ENCODE measurements at regions not wholly inside any gene's neighbourhood (a gene's known extent, or its start where the extent isn't known, plus 50 kb on each side); places are given as distances from the start of the nearest gene placed in this dataset.

- DNase-seq (ENCODE audit: low read depth in 3 of 3, low spot score in 1 of 3) = no peak
Measured at GRCh38 chr2:128447538-128447995, 128.9 kb upstream of the HS6ST1 start.

DNA sequence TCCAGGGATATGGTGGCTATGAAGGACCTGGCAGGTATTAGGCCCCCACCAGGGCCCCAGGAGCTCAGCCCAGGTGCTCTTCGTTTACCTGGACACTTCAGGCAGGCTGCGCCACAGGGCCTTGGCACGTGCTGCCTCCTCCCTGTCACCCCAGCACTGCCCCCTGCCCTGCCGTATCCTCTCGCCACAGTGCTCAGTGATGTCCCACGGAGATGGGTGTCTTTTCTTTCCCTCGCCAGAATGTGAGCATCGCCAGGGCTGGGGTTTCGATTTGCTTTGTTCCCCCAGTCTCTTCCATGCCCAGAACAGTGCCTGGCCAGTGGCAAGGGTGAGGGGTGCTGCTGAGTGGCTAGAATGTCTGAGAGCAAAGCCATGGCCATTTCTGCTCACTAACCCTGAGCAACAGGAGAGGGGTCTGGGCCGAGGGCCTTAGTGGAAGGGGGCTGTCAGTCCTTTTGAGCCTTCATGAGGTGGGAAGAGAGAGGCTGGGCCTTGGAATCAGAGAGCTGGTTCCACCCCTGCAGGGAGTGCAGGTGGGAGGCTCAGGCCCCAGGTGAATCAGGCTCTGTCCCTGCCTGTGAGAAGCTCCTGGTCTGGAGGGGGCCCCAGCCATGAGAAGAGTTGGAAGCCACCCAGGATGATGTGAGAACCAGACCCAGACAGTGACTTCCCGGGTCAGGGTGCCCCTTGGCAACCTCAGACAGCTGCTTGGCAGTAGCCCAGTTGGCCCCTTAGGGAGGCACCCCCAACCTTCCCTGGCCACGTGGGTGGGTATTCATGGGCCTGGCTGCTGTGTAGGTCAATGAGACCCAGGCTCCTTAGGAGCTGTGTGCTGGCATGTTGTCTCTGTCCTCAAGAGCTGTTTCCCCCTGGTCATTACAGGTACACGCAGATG, 129.9 kb upstream of the HS6ST1 start:
- no peak for DNase-seq (ENCODE audit: low read depth in 3 of 3, low spot score in 1 of 3)

GRCh38 chr2:128449226-128450061, 130.8 kb upstream of the HS6ST1 start:
- no peak for DNase-seq (ENCODE audit: low read depth in 3 of 3, low spot score in 1 of 3)

GRCh38 chr2:128450211-128451024, 131.8 kb upstream of the HS6ST1 start:
- DNase-seq (ENCODE audit: low read depth in 3 of 3, low spot score in 1 of 3) = no peak

- no peak for DNase-seq (ENCODE audit: low read depth in 3 of 3, low spot score in 1 of 3)
Measured at GRCh38 chr2:128451084-128452023, 132.7 kb upstream of the HS6ST1 start.

- no peak for DNase-seq (ENCODE audit: low read depth in 3 of 3, low spot score in 1 of 3)
Measured at GRCh38 chr2:128452024-128452411, 133.3 kb upstream of the HS6ST1 start.

DNA sequence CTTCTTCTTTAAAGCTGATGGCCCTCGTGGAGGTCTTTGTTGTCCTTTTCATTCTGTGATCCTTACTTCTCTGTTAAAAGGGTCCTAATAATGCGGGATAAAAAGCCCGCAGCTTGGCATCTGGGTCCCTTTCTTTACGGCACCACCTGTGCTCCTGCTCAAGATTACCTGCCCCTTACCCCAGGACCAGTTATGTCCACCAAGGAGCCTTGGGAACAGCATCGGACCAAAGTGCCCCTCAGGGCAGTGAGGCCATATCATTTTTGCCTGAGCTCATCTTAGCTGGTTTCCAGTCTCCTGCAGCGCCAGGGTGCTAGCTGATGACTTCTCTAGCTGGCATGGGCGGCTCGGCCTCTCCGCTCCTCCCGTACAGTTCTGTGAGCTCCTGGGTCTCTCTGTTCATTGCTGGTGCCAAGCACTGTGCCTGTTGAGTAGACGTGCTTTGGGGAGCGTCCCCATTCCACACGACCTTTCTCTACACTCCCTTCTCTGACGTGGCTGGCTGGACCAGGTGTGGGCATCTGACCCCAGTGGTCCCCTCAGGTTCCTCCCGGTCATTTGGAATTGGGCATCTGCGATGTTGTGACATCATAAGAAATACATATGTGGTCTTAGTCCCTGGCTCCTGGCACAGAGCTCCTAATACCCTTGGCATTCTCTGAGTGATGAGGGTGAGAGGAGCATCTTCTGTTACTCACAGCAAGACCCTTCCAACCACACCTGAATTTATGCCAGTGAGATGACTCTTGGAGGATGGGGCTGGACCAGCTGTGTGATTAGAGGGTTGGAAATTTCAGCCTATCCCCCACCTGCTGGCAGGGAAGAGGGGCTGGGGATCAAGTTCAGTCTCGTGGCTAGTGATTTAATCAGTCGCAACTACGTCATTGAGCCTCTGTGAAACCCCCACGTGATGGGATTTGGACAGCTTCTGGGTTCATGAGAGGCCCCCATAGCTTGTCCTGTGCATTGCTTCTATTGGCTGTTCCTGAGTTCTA, 134.2 kb upstream of the HS6ST1 start:
- no peak for DNase-seq (ENCODE audit: low read depth in 3 of 3, low spot score in 1 of 3)

DNA sequence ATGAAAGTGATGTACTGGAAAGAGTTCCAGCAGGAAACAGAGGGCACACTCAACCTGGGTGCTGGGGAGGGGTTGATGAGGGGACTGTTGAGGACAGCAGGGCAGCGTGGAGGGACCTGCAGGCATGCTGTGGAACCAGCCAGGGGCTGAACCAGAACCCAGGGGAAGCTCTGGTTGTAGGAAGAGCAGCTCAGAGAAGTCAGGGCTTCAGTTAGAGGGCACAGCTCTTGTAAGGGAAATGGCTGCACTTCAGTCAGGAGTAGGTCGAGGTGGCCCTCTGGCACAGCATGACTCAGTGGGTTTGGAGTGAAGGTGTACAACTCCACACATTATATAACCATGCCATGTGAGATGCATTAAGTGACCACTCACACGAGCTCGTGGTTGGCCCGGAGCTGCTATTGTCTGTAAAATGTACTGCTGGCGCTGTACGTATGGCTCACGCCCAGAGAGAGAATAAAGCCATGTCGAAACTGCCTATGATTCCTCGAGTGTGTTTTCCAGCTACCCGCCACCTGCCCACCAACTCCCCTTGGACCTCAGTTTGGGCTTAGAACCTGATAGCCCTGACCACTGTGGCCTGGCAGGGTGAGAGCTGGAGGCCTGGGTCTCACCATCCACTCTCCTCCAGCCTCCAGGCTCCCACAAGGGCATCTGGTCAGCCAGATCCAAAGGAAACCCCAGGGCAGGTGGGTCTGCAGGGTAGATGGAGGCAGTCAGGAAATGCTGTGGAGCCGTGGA, 136.5 kb upstream of the HS6ST1 start:
- no peak for DNase-seq (ENCODE audit: low read depth in 3 of 3, low spot score in 1 of 3)

- no peak for DNase-seq (ENCODE audit: low read depth in 3 of 3, low spot score in 1 of 3)
Measured at GRCh38 chr2:128455721-128456050, 137.0 kb upstream of the HS6ST1 start.

DNA sequence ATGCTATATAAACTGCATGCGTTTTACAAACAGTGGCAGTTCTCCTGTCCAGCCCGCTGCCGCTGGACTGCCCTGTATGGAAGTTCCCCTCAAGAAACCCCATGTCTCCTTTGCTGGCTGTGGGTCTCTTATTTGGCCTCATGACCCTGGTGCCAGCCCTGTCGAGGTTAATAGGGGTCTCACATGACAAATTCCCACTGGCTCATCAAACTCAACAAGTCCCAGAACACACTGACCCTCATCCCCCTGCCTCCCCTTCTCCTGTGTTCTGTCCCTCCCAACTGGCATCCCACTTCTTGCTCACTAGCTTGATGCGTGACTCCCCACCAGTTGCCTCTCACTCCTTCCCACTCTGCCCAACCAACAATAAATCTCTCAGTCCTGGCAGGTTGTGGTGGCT, 137.6 kb upstream of the HS6ST1 start:
- no peak for DNase-seq (ENCODE audit: low read depth in 3 of 3, low spot score in 1 of 3)

- DNase-seq (ENCODE audit: low read depth in 3 of 3, low spot score in 1 of 3) = no peak
Measured at GRCh38 chr2:128457006-128457604, 138.4 kb upstream of the HS6ST1 start.

GRCh38 chr2:128457716-128458115, 139.0 kb upstream of the HS6ST1 start:
- DNase-seq (ENCODE audit: low read depth in 3 of 3, low spot score in 1 of 3) = no peak

DNA sequence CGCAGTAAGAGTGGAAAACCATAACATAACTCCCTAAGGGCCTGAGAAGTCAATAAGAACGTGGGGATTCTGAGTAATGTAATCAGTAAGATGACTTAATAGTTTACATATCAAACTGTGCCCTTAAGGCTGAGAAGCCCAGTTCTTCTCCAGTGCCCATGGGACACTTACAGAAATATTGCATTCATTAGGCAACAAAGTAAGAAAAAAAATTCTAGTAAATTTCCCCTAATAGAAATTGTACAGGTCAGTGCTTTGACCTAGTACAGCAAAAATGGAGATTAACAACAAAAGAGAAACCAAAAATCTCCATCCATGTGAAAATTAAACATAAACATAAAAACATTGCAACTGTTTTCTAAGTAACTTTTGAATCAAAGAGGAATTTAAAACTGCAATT, 139.8 kb upstream of the HS6ST1 start:
- DNase-seq (ENCODE audit: low read depth in 3 of 3, low spot score in 1 of 3) = no peak

- no peak for DNase-seq (ENCODE audit: low read depth in 3 of 3, low spot score in 1 of 3)
Measured at GRCh38 chr2:128464456-128464855, 145.8 kb upstream of the HS6ST1 start.

DNA sequence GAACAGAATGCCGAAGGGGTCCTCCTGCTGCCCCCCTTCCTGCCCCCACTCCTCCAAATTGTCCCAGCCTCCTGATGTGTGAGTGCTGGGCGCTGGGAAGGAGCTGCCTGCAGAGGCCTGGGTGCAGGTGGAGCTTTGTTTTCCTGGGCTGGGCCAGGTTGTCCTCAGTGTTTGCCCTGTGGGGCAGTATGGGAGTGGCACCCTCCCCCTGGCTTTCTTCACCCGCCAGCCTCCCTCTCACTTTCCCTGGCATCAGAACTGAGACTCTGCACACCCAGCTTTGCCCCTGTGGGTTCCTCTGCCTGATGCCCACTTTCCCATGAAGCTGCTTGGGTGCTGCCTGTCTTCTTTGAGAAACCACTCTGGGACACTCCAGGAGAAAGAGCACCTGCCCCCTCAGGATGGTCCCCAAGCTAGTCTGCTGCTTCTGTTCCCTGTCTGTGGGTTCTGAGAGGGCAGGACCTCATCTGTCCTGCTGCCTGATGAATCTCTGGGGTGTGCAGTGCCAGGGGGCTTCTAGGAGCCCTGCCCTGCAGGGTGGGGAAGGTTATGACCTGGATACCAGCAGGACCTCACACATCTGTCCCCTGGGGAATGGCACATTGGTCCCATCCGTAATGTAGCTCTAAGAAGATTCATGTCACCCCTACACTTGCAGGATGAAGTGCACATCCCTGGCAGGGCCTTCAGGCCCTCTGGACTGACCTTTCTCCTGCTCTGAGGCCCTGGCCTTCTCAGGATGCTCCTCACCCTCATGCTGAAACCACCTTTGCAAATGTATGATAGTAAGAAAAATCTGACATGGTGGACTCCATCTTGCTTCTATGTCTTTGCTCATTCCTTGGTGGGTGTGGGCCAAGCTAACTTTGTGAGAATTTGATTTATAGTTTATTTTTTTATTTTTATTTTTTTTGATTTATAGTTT, 146.8 kb upstream of the HS6ST1 start:
- DNase-seq (ENCODE audit: low read depth in 3 of 3, low spot score in 1 of 3) = no peak

GRCh38 chr2:128466376-128466775, 147.7 kb upstream of the HS6ST1 start:
- no peak for DNase-seq (ENCODE audit: low read depth in 3 of 3, low spot score in 1 of 3)

- DNase-seq (ENCODE audit: low read depth in 3 of 3, low spot score in 1 of 3) = no peak
Measured at GRCh38 chr2:128466776-128467175, 148.1 kb upstream of the HS6ST1 start.

Data from stimulated activated CD4-positive, alpha-beta T cell treated with anti-CD3 and anti-CD28 coated beads, TNF-alpha, amount 100 ng/mL, for 1 hour (primary cell).